OCI-LY7 (cell line): ENCODE measurements at regions not wholly inside any gene's neighbourhood (a gene's known extent, or its start where the extent isn't known, plus 50 kb on each side); places are given as distances from the start of the nearest gene placed in this dataset.

Experiments
- EZH2phosphoT487 ChIP-seq: fragments of 200-600 bp; sonication (generic); IDR thresholded peaks from 2 replicates; pipeline ENCODE4 v1.6.1; 2018; ENCODE audit warnings: low read depth, borderline replicate concordance, mild to moderate bottlenecking, mixed run types, antibody characterized with exemption, low read length, moderate library complexity, mixed read lengths
- TF ChIP-seq, protein P1 (sequence below): fragments of 200-600 bp; sonication (generic); conservative IDR thresholded peaks from 2 replicates; pipeline ENCODE4 v1.5.1; 2014; ENCODE audit warnings: mild to moderate bottlenecking, antibody characterized with exemption, low read length, moderate library complexity, mixed read lengths

DNA sequence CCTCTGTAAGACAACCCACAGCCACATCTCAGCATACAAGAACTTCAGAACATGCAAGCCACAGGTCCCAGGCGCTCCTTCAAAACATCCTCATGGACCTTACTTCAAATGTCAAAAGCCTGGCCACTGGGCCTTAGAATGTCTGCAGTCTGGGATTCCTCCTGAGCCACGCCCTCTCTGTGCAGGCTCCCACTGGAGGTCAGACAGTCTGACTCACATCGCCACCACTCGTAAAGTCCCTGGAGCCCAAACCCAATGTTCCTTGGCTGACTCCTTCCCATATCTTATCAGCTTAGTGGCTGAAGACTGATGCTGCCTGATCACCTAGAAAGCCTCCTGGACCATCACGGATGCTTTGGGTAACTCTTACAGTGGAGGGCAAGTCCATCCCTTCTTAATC lies 591.3 kb upstream of the AMELY start:
- TF ChIP-seq, protein P1, sequence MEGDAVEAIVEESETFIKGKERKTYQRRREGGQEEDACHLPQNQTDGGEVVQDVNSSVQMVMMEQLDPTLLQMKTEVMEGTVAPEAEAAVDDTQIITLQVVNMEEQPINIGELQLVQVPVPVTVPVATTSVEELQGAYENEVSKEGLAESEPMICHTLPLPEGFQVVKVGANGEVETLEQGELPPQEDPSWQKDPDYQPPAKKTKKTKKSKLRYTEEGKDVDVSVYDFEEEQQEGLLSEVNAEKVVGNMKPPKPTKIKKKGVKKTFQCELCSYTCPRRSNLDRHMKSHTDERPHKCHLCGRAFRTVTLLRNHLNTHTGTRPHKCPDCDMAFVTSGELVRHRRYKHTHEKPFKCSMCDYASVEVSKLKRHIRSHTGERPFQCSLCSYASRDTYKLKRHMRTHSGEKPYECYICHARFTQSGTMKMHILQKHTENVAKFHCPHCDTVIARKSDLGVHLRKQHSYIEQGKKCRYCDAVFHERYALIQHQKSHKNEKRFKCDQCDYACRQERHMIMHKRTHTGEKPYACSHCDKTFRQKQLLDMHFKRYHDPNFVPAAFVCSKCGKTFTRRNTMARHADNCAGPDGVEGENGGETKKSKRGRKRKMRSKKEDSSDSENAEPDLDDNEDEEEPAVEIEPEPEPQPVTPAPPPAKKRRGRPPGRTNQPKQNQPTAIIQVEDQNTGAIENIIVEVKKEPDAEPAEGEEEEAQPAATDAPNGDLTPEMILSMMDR = no peak
- TF ChIP-seq EZH2phosphoT487 = no peak
